GM13976 (cell line): ENCODE measurements at regions not wholly inside any gene's neighbourhood (a gene's known extent, or its start where the extent isn't known, plus 50 kb on each side); places are given as distances from the start of the nearest gene placed in this dataset.

Experiments
- DNase-seq: peaks from one replicate; pipeline ENCODE4 v3.0.0; 2012; ENCODE audit warnings: low spot score
- in situ Hi-C: fragments of 300-500 bp; cut with MboI; formaldehyde crosslinking; loops from one replicate; pipeline ENCODE4 v1.12.0; 2022; ENCODE audit warnings: low sequenced_read_pairs, mixed read lengths, inconsistent platforms; ENCODE audit not compliant: unreplicated experiment
- TF ChIP-seq, protein P1 (sequence below): IDR thresholded peaks from 2 replicates; pipeline ENCODE4 v1.5.1; 2012; ENCODE audit warnings: borderline replicate concordance, mild to moderate bottlenecking; ENCODE audit not compliant: insufficient read depth; ENCODE audit errors: extremely low read depth, missing control alignments, control extremely low read depth

DNA sequence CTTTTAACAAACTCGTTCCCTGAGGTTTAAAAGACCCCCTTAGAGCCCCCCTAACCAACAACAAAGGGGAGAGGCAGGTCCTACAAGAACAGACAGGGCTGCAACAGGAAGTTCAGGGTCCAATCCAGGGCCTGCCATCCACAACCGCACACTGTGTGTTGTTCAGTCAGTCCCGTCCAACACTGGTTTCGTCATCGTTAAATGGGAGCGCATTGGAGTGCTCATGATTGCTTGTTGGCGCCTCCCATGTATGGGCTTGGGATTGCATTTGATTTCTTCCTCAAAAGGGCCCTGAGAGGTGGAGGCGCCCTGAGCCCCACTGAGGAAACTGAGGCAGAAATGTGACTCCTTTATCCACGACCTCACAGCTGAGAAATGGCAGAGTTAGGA lies 174.1 kb downstream of the MN1 start:
- in situ Hi-C loops: no loop called here
- no peak for DNase-seq
- TF ChIP-seq, protein P1, sequence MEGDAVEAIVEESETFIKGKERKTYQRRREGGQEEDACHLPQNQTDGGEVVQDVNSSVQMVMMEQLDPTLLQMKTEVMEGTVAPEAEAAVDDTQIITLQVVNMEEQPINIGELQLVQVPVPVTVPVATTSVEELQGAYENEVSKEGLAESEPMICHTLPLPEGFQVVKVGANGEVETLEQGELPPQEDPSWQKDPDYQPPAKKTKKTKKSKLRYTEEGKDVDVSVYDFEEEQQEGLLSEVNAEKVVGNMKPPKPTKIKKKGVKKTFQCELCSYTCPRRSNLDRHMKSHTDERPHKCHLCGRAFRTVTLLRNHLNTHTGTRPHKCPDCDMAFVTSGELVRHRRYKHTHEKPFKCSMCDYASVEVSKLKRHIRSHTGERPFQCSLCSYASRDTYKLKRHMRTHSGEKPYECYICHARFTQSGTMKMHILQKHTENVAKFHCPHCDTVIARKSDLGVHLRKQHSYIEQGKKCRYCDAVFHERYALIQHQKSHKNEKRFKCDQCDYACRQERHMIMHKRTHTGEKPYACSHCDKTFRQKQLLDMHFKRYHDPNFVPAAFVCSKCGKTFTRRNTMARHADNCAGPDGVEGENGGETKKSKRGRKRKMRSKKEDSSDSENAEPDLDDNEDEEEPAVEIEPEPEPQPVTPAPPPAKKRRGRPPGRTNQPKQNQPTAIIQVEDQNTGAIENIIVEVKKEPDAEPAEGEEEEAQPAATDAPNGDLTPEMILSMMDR: no peak

GRCh38 chr22:27627901-27628300 lies 173.7 kb downstream of the MN1 start:
- DNase-seq: no peak
- TF ChIP-seq, protein P1: no peak
- in situ Hi-C loops: no loop called here

- TF ChIP-seq, protein P1: no peak
Observed at GRCh38 chr22:27628341-27628740, 173.2 kb downstream of the MN1 start.

DNA sequence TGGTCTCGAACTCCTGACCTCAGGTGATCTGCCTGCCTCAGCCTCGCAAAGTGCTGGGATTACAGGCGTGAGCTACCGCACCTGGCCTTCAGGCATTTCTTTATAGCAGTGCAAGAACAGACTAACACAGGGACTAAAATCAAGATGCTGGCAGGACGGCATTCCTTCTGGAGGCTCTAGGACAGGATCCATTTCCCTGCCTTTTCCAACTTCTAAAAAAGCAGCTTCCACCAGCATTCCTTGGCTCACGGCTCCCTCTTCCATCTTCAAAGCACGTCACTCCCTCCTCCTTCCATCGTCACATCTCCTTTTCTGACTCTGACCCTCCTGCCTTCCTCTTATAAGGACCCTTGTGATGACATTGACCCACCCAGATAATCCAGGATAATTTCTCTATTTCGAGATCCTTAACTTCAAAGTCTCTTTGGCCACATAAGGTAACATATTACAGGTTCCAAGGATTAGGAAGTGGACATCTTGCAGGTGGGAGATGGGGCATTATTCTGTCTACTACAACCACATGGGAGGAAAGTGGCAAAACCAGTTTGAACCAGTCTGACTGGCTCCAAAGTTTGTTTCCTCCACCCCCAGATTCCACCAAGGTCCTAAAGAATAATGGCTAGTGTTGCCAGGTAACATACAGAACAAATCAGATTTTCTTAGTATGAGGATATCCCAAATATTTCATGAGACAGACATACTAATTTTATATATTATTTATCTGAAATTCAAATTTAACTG lies 172.5 kb downstream of the MN1 start:
- TF ChIP-seq, protein P1: no peak
- in situ Hi-C loops: no loop called here
- DNase-seq: no peak

More at GRCh38 chr22:27628341-27628740, 173.2 kb downstream of the MN1 start:
- no peak for DNase-seq
- in situ Hi-C loops: no loop called here

- TF ChIP-seq, protein P1: no peak
- in situ Hi-C loops: no loop called here
Observed at GRCh38 chr22:27629908-27630673, 171.5 kb downstream of the MN1 start.

GRCh38 chr22:27630754-27631153 lies 170.8 kb downstream of the MN1 start:
- TF ChIP-seq, protein P1: no peak
- no peak for DNase-seq
- in situ Hi-C loops: no loop called here

More at GRCh38 chr22:27629908-27630673, 171.5 kb downstream of the MN1 start:
- DNase-seq: no peak
